ENCODE measurements at regions not wholly inside any gene's neighbourhood (a gene's known extent, or its start where the extent isn't known, plus 50 kb on each side); places are given as distances from the start of the nearest gene placed in this dataset.

GRCh38 chrY:21081640-21082611 is 326.0 kb downstream of the RPS4Y2 start:
- Histone ChIP-seq H3K9me3 (no peaks in the 10 kb centered on the region), H3K27me3 (no peaks in the 10 kb centered on the region), H3K4me1 (no peaks in the 10 kb centered on the region), H3K36me3 (no peaks in the 10 kb centered on the region), H3K27ac (no peak overlapping the region), H3K4me3 (no peak overlapping the region)
- no peak for ATAC-seq
- no peak for TF ChIP-seq EP300 (IDR thresholded peaks at IDR 0.05)
- no peak for TF ChIP-seq POLR2A (IDR thresholded peaks at IDR 0.05)
- no peak for TF ChIP-seq CTCF (IDR thresholded peaks at IDR 0.05)
- TF ChIP-seq POLR2AphosphoS5 (IDR thresholded peaks at IDR 0.05) = no peak
- 60% methylated on average over 3 of the region's 4 CpGs; no CpG with 5 or more reads in 1 of the 2 donors for WGBS, 2 donors (ENCODE audit: low coverage in 1 of 2)

GRCh38 chrY:21082639-21083038 is 326.7 kb downstream of the RPS4Y2 start:
- no peak for TF ChIP-seq EP300 (IDR thresholded peaks at IDR 0.05)
- no peak for TF ChIP-seq CTCF (IDR thresholded peaks at IDR 0.05)
- TF ChIP-seq POLR2A (IDR thresholded peaks at IDR 0.05) = no peak
- no peak for TF ChIP-seq POLR2AphosphoS5 (IDR thresholded peaks at IDR 0.05)
- Histone ChIP-seq H3K9me3 (no peaks in the 10 kb centered on the region), H3K36me3 (no peaks in the 10 kb centered on the region), H3K27me3 (no peaks in the 10 kb centered on the region), H3K4me1 (no peaks in the 10 kb centered on the region), H3K4me3 (no peak overlapping the region), H3K27ac (no peak overlapping the region)
- ATAC-seq = no peak

- no peaks in the 10 kb centered on the region for H3K9me3 ChIP-seq
- no peak for TF ChIP-seq EP300 (IDR thresholded peaks at IDR 0.05)
- TF ChIP-seq POLR2AphosphoS5 (IDR thresholded peaks at IDR 0.05) = no peak
- TF ChIP-seq CTCF (IDR thresholded peaks at IDR 0.05) = no peak
- TF ChIP-seq POLR2A (IDR thresholded peaks at IDR 0.05) = no peak
- H3K27me3 ChIP-seq = no peaks in the 10 kb centered on the region
- H3K4me1 ChIP-seq = no peaks in the 10 kb centered on the region
- no peak overlapping the region for H3K4me3 ChIP-seq
- no peak overlapping the region for H3K27ac ChIP-seq
- no peak for ATAC-seq
- H3K36me3 ChIP-seq = no peaks in the 10 kb centered on the region
Measured at GRCh38 chrY:21091909-21092308, 336.0 kb downstream of the RPS4Y2 start.

GRCh38 chrY:21102507-21102906 is 346.6 kb downstream of the RPS4Y2 start:
- no peak overlapping the region for H3K27ac ChIP-seq
- H3K4me1 ChIP-seq = no peaks in the 10 kb centered on the region
- no peaks in the 10 kb centered on the region for H3K36me3 ChIP-seq
- ATAC-seq = no peak
- TF ChIP-seq POLR2AphosphoS5 (IDR thresholded peaks at IDR 0.05) = no peak
- no peak for TF ChIP-seq EP300 (IDR thresholded peaks at IDR 0.05)
- TF ChIP-seq POLR2A (IDR thresholded peaks at IDR 0.05) = no peak
- H3K9me3 ChIP-seq = no peaks in the 10 kb centered on the region
- 79% methylated on average over 2 of the region's 2 CpGs; no CpG with 5 or more reads in 1 of the 2 donors for WGBS, 2 donors (ENCODE audit: low coverage in 1 of 2)
- H3K27me3 ChIP-seq = no peaks in the 10 kb centered on the region
- H3K4me3 ChIP-seq = no peak overlapping the region

- no peak for ATAC-seq
- H3K4me1 ChIP-seq = no peaks in the 10 kb centered on the region
- no peak overlapping the region for H3K27ac ChIP-seq
- no peaks in the 10 kb centered on the region for H3K9me3 ChIP-seq
- TF ChIP-seq CTCF (IDR thresholded peaks at IDR 0.05) = no peak
- TF ChIP-seq EP300 (IDR thresholded peaks at IDR 0.05) = no peak
- TF ChIP-seq POLR2A (IDR thresholded peaks at IDR 0.05) = no peak
- TF ChIP-seq POLR2AphosphoS5 (IDR thresholded peaks at IDR 0.05) = no peak
- no peak overlapping the region for H3K4me3 ChIP-seq
- no peaks in the 10 kb centered on the region for H3K27me3 ChIP-seq
- no peaks in the 10 kb centered on the region for H3K36me3 ChIP-seq
- WGBS, 2 donors (ENCODE audit: low coverage in 1 of 2) = 72% methylated on average over 2 of the region's 2 CpGs; no CpG with 5 or more reads in 1 of the 2 donors
Measured at GRCh38 chrY:21103885-21104284, 348.0 kb downstream of the RPS4Y2 start.
